IMR-90 (cell line): ENCODE measurements at regions not wholly inside any gene's neighbourhood (a gene's known extent, or its start where the extent isn't known, plus 50 kb on each side); places are given as distances from the start of the nearest gene placed in this dataset.

Source experiments
- CEBPB ChIP-seq: IDR thresholded peaks from 2 replicates; pipeline ENCODE4 v1.6.1; 2012; ENCODE audit warnings: low read depth, low read length, improper control_type of control experiment
- CTCF ChIP-seq: conservative IDR thresholded peaks from 2 replicates; pipeline ENCODE4 v1.5.1; 2012; ENCODE audit warnings: mild to moderate bottlenecking, low read depth, low read length, improper control_type of control experiment
- FOS ChIP-seq: fragments of 150-350 bp; IDR thresholded peaks from 2 replicates; pipeline ENCODE4 v1.6.1; 2016; ENCODE audit warnings: low read depth, low read length
- MAFK ChIP-seq: IDR thresholded peaks from 2 replicates; pipeline ENCODE4 v1.6.1; 2012; ENCODE audit warnings: low read depth, low read length, improper control_type of control experiment
- POLR2A ChIP-seq: IDR thresholded peaks from 2 replicates; pipeline ENCODE4 v1.6.1; 2012; ENCODE audit warnings: mild to moderate bottlenecking, low read depth, low read length
- RAD21 ChIP-seq: IDR thresholded peaks from 2 replicates; pipeline ENCODE4 v1.6.1; 2012; ENCODE audit warnings: low read length, improper control_type of control experiment

GRCh38 chr16:62715701-62716100 is 679.5 kb upstream of the CDH8 start:
- no peak for TF ChIP-seq CTCF
- TF ChIP-seq RAD21: no peak
- no peak for TF ChIP-seq POLR2A
- no peak for TF ChIP-seq CEBPB
- no peak for TF ChIP-seq MAFK
- no peak for TF ChIP-seq FOS
